PC-3 (cell line): ENCODE measurements at regions not wholly inside any gene's neighbourhood (a gene's known extent, or its start where the extent isn't known, plus 50 kb on each side); places are given as distances from the start of the nearest gene placed in this dataset.

Experiments
- CTCF ChIP-seq: fragments of 300-600 bp; sonication (generic); conservative IDR thresholded peaks from 2 replicates; pipeline ENCODE4 v1.5.1; 2017; ENCODE audit warnings: antibody characterized with exemption, low read depth, mild to moderate bottlenecking, low read length
- EZH2 ChIP-seq: fragments of 300-600 bp; sonication (generic); IDR thresholded peaks from one replicate; pipeline ENCODE4 v1.6.1; 2017; ENCODE audit warnings: antibody characterized with exemption, mild to moderate bottlenecking, low read length; ENCODE audit not compliant: unreplicated experiment

- no peak for TF ChIP-seq CTCF
- no peak for TF ChIP-seq EZH2
These were observed 108.8 kb downstream of the GYPC start for GRCh38 chr2:126764686-126765265.
